GM19351 (cell line): ENCODE measurements at regions not wholly inside any gene's neighbourhood (a gene's known extent, or its start where the extent isn't known, plus 50 kb on each side); places are given as distances from the start of the nearest gene placed in this dataset.
"Not testable (repeated sequence)": the region's sequence is repeated elsewhere in the genome, so short reads cannot be mapped to it uniquely, and the experiment has no call there.

Experiments used
- ATAC-seq: cut with Tn5 transposase; IDR thresholded peaks from one replicate; pipeline ENCODE4 v1.9.1; 2021; ENCODE audit warnings: mild to moderate bottlenecking, moderate library complexity; ENCODE audit not compliant: unreplicated experiment

GRCh38 chr1:99533909-99534637 lies 111.8 kb upstream of the PALMD start:
- ATAC-seq: no peak

GRCh38 chr1:99534638-99534930 lies 111.3 kb upstream of the PALMD start:
- ATAC-seq: no peak

DNA sequence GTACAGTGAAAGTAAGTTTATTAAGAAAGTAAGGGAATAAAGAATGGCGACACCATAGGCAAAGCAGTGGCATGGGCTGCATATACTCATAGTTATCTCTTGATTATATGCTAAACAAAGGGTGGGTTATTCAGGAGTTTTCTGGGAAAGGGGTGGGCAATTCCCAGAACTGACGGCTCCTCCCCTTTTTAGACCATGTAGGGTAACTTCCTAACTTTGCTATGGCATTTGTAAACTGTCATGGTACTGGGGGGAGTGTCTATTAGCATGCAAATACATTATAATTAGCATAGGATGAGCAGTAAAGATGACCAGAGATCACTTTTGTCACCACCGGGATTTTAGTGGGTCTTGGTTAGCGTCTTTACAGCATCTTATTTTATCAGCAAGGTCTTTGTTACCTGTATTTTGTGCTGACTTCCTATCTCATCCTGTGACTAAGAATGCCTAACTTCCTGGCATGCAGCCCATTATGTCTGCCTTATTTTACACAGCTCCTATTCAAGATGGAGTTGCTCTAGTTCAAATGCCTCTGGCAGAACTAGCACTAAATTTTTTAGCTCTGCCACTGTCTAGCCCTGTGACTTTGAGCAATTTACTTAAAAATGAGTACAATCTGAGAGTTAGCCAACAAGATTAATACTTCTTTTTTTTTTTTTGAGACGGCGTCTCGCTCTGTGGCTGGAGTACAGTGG lies 110.3 kb upstream of the PALMD start:
- no peak for ATAC-seq

DNA sequence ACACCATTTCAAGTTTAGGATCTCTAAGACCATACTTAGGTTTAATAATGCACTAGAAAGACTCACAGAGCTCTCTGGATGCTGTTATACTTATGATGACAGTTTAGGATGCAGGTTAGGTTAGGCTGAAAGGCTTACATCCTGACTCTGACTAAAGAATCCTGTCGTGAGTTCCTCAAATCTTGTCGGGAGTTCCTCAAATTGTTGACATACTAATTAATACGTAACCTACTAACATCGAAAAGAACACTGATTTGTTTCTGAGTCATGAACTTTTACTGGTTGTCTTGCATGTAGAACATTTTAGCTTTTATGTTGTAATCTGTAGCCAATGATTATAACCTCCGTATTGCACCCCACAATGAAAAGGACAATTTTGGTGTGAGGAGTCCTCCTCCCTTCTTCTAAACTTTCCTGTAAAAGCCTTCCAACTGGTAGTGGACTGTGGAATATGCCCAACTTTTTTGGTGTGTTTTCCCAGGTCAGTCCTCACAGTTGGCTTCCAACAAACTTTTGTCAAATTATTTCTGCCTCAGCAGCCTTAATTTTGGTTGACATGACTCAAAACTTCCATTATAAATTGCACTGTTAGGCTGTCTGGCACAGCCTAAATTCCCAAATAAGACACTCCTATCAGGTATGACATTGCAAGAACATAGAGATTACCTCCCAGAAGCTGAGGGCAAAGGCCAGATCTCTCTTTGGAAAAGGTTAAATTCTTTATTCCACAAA lies 107.9 kb upstream of the PALMD start:
- no peak for ATAC-seq

DNA sequence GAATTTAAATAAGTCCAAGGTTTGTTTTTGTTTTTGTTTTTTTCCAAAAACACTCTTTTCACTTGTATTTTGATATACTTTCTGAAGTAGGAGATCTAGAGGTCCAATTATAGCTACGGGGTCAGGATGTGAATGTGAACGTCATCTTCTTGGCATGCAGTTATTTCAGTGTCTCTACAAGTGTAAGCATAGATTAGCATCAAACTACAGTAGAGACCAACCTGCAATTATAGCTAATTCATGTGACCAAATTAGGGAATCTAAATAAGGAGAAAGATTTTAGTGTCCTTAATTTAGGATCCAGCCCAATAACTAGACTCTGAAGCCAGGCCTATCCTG lies 107.3 kb upstream of the PALMD start:
- no peak for ATAC-seq

DNA sequence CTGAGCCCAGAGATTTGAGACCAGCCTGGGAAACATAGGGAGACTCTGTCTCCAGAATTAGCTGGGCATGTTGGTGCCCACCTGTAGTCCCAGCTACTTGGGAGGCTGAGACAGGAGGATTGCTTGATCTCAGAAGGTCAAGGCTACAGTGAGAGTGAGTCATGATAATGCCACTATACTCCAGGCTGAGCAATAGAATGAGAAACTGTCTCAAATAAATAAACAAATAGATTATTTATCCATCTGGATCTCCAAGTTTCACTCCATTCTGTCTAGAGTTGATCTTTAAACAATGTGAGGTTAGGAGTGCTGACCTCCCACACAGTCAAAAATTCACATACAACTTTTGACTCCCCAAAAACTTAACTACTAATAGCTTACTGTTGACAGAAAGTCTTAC lies 106.8 kb upstream of the PALMD start:
- ATAC-seq: no peak

GRCh38 chr1:99540744-99541143 lies 105.2 kb upstream of the PALMD start:
- ATAC-seq: no peak

- ATAC-seq: peak; percentile 43
These were observed 101.6 kb upstream of the PALMD start for GRCh38 chr1:99544328-99544727.

- ATAC-seq: no peak
These were observed 99.2 kb upstream of the PALMD start for GRCh38 chr1:99546432-99547416.

- ATAC-seq: no peak
These were observed 96.8 kb upstream of the PALMD start for GRCh38 chr1:99548943-99549605.

DNA sequence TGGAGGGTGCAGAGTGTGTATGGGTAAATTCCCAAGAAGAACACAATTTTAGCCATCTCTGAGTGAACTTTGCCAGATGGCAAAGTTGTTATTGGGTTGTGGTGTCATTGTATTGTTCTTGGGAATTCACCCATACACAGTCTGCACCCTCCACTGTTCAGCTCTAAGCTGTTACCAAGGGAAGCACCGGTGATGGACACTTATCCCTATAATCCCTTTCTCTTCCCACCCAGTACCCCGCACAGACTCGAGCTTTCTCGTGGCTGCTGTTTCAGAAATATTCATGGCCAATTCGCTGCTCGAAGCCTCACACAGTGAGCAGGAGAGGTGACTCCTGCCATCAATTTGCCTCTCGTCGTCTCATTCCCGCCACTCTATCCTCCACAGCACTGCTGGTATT lies 95.7 kb upstream of the PALMD start:
- no peak for ATAC-seq

GRCh38 chr1:99551812-99552614 lies 93.9 kb upstream of the PALMD start:
- ATAC-seq: no peak

GRCh38 chr1:99553301-99553700 lies 92.6 kb upstream of the PALMD start:
- ATAC-seq: no peak

DNA sequence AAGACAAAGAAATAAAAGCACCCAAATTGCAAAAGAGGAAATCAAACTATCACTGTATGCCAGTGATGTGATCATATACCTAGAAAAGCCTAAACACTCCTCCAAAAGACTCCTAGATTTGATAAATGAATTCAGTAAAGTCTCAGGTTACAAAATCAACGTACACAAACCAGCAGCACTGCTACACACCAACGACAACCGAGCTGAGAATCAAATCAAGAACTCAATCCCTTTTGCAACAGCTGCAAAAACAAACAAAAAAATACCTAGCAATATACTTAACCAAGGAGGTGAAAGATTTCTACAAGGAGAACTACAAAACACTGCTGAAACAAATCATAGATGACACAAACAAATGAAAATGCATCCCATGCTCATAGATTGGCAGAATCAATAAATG lies 92.1 kb upstream of the PALMD start:
- ATAC-seq: not testable (repeated sequence)

- no peak for ATAC-seq
These were observed 91.2 kb upstream of the PALMD start for GRCh38 chr1:99554727-99555126.

DNA sequence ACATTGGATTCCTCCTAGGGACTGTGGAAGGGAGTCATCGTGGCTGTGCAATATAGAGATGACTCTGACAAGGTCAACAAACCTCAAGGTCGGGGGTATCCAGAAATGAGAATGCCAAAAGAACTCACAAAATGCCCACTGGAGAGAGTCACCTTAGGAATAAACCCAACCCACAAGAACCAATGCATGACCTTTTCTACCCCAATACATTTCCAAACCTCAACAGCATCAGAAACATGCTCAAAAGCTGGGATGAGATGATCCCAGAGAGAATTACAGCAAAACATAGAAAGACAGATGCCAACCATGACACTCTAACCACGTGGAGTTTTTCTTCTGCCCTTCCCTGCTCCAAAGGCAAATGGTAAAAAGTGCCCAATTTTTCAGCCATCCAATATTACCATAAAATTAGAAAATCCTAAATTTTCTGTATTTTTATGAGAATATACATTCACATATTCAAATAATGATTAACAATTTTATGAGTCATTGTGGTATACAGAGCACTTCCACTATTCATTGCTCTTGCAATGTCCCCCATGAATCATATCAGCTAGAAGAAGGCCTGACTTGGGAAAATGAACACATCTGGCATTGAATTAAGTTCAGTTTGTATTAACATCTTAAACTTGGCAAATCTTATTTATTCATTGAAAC lies 88.2 kb upstream of the PALMD start:
- no peak for ATAC-seq

- no peak for ATAC-seq
These were observed 86.7 kb upstream of the PALMD start for GRCh38 chr1:99559166-99559565.

DNA sequence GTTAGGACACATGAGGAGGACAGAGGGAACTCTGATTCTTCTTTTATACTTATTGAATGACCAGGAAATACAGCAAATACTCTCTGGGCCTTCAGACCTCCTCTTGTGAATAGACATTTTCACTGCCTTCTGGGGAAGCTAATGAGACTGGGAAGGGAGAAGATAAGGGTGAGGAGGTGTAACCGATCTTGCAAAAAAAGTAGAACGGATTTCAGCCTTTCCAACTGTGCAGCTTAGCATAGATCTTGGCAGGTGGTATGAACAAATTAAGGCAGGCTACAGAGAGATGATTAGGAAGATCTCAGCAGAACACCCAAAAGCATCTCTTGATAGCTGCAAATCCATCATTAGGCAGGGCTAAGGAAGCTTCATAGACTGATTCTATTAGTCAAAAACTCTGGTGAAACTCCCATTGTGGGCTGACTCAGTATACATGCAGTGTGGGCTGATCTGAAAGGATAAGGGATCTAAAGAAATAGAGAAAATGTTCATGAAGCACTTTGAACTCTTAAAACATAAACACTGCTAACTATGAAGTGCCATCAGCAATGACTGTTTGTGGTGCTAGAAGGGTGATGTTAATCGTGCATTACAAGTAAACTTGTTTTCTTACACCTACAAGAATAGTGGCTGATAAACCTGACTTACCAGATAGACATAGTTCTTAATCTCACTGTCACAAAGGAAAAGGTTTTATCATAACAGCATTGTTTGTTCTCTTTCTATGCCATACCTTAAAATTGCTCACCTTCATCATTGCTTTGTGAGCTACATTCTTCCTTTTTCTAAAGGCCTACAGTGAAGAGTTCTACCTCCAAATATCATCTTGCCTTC lies 85.5 kb upstream of the PALMD start:
- no peak for ATAC-seq
